Thymus (tissue), 11 donors: ENCODE measurements at regions not wholly inside any gene's neighbourhood (a gene's known extent, or its start where the extent isn't known, plus 50 kb on each side); places are given as distances from the start of the nearest gene placed in this dataset.
"Not testable (repeated sequence)": the region's sequence is repeated elsewhere in the genome, so short reads cannot be mapped to it uniquely, and the experiment has no call there.

Experiments used
- DNase-seq, 9 donors: peaks; one replicate each; pipeline ENCODE4 v3.0.0-alpha.2; 2013; ENCODE audit warnings: low spot score in 9 of 9, low read depth in 6 of 9, missing footprints in 1 of 9
- H3K27ac ChIP-seq, 2 donors: one replicate each; pipeline ENCODE4 v1.5.1; 2013; ENCODE audit warnings: control low read depth in 1 of 2, low read depth in 1 of 2, low read length in 1 of 2, mild to moderate bottlenecking in 1 of 2, moderate library complexity in 1 of 2
- H3K27me3 ChIP-seq, 2 donors: one replicate each; pipeline ENCODE4 v1.5.1; 2013; ENCODE audit warnings: low read length in 1 of 2; ENCODE audit not compliant: control insufficient read depth in 2 of 2, insufficient read depth in 1 of 2
- H3K36me3 ChIP-seq, 2 donors: one replicate each; pipeline ENCODE4 v1.5.1; 2013; ENCODE audit warnings: low read length in 1 of 2, mild to moderate bottlenecking in 1 of 2, moderate library complexity in 1 of 2; ENCODE audit not compliant: control insufficient read depth in 2 of 2, insufficient read depth in 2 of 2
- H3K4me1 ChIP-seq, 2 donors: one replicate each; pipeline ENCODE4 v1.5.1; 2013; ENCODE audit warnings: low read length in 2 of 2; ENCODE audit not compliant: control insufficient read depth in 2 of 2, insufficient read depth in 2 of 2
- H3K4me3 ChIP-seq, 2 donors: one replicate each; pipeline ENCODE4 v1.5.1; 2013; ENCODE audit warnings: low read length in 2 of 2, control low read depth in 1 of 2, mild to moderate bottlenecking in 1 of 2
- H3K9me3 ChIP-seq, 2 donors: one replicate each; pipeline ENCODE4 v1.5.1; 2013; ENCODE audit warnings: low read length in 1 of 2, mild to moderate bottlenecking in 1 of 2; ENCODE audit not compliant: control insufficient read depth in 2 of 2, insufficient read depth in 1 of 2
- WGBS: extraction: QIAGEN DNeasy Blood & Tissue Kit; methylation state at CpG from one replicate; pipeline ENCODE4 v1.1.7; 2013; 5-methylcytosine and 5-hydroxymethylcytosine counted together
- donor health status: healthy.

DNA sequence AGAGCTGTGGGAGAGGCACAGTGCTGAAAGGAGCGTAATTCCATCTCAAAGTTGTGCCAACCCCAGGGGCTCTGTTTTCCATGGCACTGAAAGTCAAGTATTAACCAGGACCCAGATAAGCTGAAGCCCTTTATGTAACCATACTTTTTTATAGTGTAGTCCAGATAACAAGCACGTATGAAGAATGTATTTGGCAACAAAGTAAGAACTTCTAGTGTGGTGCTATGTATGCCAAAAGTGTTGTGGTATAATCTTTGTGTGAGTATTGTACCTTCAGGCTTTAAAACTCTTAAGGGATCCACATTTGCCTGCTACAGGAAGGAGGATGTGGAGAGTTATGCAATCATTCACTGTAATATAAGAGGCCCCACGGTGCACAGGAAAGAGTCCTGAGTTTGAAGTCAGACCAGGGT is 129.4 kb downstream of the IBTK start:
- Histone ChIP-seq H3K4me3 (no peak overlapping the region), H3K27me3 (no peaks in the 10 kb centered on the region), H3K4me1 (no peaks in the 10 kb centered on the region), H3K27ac (no peak overlapping the region), H3K9me3 (no peaks in the 10 kb centered on the region), H3K36me3 (no peaks in the 10 kb centered on the region)
- no peak for DNase-seq
- WGBS = 54% methylated on average over 3 of the region's 3 CpGs

DNA sequence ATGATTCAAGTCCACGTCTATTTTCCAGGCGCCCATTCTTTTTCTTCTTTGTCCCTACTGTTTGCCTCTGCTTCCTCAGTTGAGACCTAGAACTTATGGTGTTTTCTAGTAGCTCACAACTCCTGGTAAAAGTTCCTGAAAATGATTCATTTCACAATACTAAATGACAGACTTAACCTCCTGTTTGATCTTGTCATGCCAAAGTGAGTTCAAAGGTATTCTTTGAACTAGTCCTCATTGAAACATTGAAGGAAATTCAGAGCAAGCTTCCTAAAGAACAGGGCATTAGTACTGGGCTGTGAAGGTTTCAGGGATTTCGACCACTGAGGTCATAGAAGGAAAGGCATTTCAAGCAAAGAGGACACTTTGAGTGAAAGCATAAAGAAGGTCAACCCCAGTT is 132.8 kb downstream of the IBTK start:
- no peak overlapping the region for H3K27ac ChIP-seq
- WGBS = 92% methylated on average over 3 of the region's 3 CpGs

DNA sequence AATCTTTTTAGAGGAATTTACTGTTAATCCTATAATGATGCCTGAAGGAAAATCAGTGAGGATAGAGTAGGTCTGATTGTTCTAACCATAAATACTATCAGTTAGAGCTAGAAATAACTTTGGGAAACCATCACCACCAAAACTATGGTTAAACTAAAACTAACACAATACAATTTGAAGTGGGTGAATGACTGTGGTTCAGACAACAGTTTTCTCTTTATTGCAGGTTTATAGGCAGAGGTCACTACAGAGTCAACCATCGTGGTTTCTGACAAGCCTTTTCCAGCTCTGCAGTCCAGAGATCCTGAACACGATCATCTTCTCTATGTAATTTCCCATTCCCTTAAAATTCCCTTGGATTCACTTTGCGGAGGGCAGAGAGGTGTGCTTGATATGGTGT is 134.3 kb downstream of the IBTK start:
- no peaks in the 10 kb centered on the region for H3K36me3 ChIP-seq
- no peaks in the 10 kb centered on the region for H3K27me3 ChIP-seq
- no peak overlapping the region for H3K27ac ChIP-seq
- H3K4me3 ChIP-seq = no peak overlapping the region
- WGBS = 96% methylated on average over 3 of the region's 3 CpGs
- no peak for DNase-seq
- no peaks in the 10 kb centered on the region for H3K9me3 ChIP-seq
- no peaks in the 10 kb centered on the region for H3K4me1 ChIP-seq

More for the DNA sequence above, 132.8 kb downstream of the IBTK start:
- no peaks in the 10 kb centered on the region for H3K9me3 ChIP-seq
- no peaks in the 10 kb centered on the region for H3K27me3 ChIP-seq
- H3K4me1 ChIP-seq = no peaks in the 10 kb centered on the region
- H3K36me3 ChIP-seq = no peaks in the 10 kb centered on the region
- H3K4me3 ChIP-seq = no peak overlapping the region
- no peak for DNase-seq

DNA sequence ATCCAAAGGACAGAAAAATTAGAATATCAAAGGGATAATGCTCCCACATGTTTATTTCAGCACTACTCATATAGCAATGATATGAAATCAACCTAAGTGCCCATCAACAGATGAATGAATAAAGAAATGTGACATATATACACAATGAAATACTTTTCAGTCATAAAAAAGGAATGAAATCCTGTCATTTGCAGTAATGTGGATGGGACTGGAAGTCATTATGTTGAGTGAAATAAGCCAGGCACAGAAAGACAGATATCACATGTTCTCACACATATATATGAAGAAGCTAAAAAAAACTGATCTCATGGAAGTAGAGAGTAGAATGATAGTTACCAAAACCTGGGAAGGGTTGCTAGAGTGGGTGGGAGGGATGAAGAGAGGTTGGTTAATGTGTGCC is 135.7 kb downstream of the IBTK start:
- no peaks in the 10 kb centered on the region for H3K36me3 ChIP-seq
- no peaks in the 10 kb centered on the region for H3K9me3 ChIP-seq
- no peaks in the 10 kb centered on the region for H3K4me1 ChIP-seq
- H3K4me3 ChIP-seq = no peak overlapping the region
- H3K27ac ChIP-seq = no peak overlapping the region
- no peaks in the 10 kb centered on the region for H3K27me3 ChIP-seq
- DNase-seq = no peak

DNA sequence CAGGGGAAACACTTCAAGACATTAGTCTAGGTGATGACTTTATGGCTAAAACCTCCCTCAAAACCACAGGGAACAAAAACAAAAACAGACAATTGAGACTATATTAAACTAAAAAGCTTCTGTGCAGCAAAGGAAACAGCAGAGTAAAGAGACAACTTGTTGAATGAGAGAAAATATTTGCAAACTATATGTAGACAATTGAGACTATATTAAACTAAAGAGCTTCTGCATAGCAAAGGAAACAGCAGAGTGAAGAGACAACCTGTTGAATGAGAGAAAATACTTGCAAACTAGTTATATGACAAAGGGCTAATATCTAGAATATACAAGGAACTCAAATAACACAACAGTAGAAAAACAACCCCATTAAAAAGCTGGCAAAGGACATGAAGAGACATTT is 136.4 kb downstream of the IBTK start:
- DNase-seq = no peak
- no peaks in the 10 kb centered on the region for H3K36me3 ChIP-seq
- H3K27me3 ChIP-seq = no peaks in the 10 kb centered on the region
- H3K27ac ChIP-seq = no peak overlapping the region
- no peak overlapping the region for H3K4me3 ChIP-seq
- H3K4me1 ChIP-seq = no peaks in the 10 kb centered on the region
- no peaks in the 10 kb centered on the region for H3K9me3 ChIP-seq

DNA sequence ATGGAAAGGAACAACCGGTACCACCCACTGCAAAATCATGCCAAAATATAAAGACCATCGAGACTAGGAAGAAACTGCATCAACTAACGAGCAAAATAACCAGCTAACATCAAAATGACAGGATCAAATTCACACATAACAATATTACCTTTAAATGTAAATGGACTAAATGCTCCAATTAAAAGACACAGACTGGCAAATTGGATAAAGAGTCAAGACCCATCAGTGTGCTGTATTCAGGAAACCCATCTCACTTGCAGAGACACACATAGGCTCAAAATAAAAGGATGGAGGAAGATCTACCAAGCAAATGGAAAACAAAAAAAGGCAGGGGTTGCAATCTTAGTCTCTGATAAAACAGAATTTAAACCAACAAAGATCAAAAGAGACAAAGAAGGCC is 144.4 kb downstream of the IBTK start:
- H3K36me3 ChIP-seq, DNase-seq, H3K4me3 ChIP-seq, H3K9me3 ChIP-seq, H3K27ac ChIP-seq, H3K27me3 ChIP-seq, H3K4me1 ChIP-seq: not testable (repeated sequence)
- 93% methylated on average over 3 of the region's 3 CpGs for WGBS

DNA sequence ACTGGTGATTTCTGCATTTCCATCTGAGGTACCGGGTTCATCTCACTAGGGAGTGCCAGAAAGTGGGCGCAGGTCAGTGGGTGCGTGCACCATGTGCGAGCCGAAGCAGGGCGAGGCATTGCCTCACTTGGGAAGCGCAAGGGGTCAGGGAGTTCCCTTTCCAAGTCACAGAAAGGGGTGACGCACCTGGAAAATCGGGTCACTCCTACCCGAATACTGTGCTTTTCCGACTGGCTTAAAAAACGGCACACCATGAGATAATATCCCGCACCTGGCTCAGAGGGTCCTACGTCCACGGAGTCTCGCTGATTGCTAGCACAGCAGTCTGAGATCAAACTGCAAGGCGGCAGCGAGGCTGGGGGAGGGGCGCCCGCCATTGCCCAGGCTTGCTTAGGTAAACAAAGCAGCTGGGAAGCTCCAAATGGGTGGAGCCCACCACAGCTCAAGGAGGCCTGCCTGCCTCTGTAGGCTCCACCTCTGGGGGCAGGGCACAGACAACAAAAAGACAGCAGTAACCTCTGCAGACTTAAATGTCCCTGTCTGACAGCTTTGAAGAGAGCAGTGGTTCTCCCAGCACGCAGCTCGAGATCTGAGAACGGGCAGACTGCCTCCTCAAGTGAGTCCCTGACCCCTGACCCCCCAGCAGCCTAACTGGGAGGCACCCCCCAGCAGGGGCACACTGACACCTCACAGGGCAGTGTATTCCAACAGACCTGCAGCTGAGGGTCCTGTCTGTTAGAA is 146.0 kb downstream of the IBTK start:
- not testable (repeated sequence) for DNase-seq, H3K4me1 ChIP-seq, H3K4me3 ChIP-seq, H3K27ac ChIP-seq, H3K9me3 ChIP-seq, H3K36me3 ChIP-seq, H3K27me3 ChIP-seq
- 83% methylated on average over 23 of the region's 23 CpGs for WGBS

DNA sequence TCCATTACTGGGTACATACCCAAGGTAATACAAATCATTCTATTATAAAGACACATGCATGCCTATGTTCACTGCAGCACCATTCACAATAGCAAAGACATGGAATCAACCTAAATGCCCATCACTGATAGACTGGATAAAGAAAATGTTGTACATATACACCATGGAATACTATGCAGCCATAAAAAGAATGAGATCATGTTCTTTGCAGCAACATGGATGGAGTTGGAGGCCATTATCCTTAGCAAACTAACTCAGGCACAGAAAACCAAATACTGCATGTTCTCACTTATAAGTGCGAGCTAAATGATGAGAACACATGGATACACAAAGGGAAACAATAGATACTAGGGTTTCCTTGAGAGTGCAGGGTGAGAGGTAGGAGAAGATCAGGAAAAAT is 146.8 kb downstream of the IBTK start:
- WGBS = 95% methylated on average over 1 of the region's 1 CpG
- H3K27ac ChIP-seq, H3K36me3 ChIP-seq, H3K27me3 ChIP-seq, DNase-seq, H3K9me3 ChIP-seq, H3K4me1 ChIP-seq, H3K4me3 ChIP-seq: not testable (repeated sequence)

DNA sequence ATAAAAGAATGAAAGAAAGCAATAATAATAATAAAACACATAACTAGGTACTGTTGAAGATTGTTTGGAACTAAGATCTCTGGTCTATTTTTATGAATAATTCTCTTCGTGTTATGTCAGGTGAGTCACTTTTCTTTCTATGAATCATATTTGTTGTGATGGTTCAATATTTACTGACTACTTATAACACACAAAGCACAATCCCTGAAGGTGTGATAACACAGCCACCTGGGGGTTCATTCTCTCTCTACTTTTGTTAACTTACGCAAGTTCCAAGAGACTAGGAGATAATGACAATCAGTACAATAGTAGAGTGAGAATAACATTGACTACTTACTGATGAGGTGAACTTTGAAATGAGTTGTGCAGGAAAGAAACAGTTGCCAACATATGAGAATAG is 149.9 kb downstream of the IBTK start:
- Histone ChIP-seq H3K4me1 (no peaks in the 10 kb centered on the region), H3K27ac (no peak overlapping the region), H3K9me3 (no peaks in the 10 kb centered on the region), H3K27me3 (no peaks in the 10 kb centered on the region), H3K4me3 (no peak overlapping the region), H3K36me3 (no peaks in the 10 kb centered on the region)
- WGBS = 98% methylated on average over 2 of the region's 2 CpGs
- DNase-seq = no peak

DNA sequence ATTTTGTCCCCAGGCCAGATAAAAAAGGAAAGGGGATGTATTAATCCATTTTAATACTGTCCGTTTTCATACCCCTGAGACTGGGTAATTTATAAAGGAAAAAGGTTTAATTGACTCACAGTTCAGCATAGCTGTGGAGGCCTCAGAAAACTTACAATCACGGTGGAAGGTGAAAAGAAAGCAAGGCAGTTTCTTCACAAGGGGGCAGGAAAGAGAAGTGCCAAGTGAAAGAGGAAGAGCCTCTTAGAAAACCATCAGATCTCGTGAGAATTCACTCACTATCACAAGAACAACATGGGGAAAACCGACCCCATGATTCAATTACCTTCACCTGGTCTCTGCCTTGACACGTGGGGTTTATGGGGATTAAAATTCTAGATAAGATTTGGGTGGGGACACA is 152.5 kb downstream of the IBTK start:
- no peak overlapping the region for H3K4me3 ChIP-seq
- no peaks in the 10 kb centered on the region for H3K4me1 ChIP-seq
- H3K36me3 ChIP-seq = no peaks in the 10 kb centered on the region
- DNase-seq = no peak
- H3K27me3 ChIP-seq = no peaks in the 10 kb centered on the region
- 50% methylated on average over 5 of the region's 5 CpGs for WGBS
- H3K27ac ChIP-seq = no peak overlapping the region
- H3K9me3 ChIP-seq = no peaks in the 10 kb centered on the region
